Caco-2 (cell line): ENCODE measurements at regions not wholly inside any gene's neighbourhood (a gene's known extent, or its start where the extent isn't known, plus 50 kb on each side); places are given as distances from the start of the nearest gene placed in this dataset.

Experiments
- BruUV-seq: library from RNA; stranded (reverse); fragments of 400-500 nt; replicated peaks from 2 replicates; lab custom pipeline; 2021; lab: Mats Ljungman, UMichigan
- CTCF ChIA-PET: fragments of 300-600 bp; sonication (Branson Sonifier 250); formaldehyde crosslinking; loops from one replicate; lab custom pipeline; 2022; ENCODE audit warnings: antibody characterized with exemption; lab: Charles Lee
- POLR2A ChIA-PET: fragments of 300-600 bp; sonication (Branson Sonifier 250); formaldehyde crosslinking; loops from one replicate; lab custom pipeline; 2022; ENCODE audit warnings: antibody characterized with exemption; lab: Charles Lee
- DNase-seq, 2 experiments: peaks; one replicate each; pipeline versions ENCODE4 v3.0.0 to v3.0.0-alpha.2; 2020 to 2022
- H3K27me3 ChIP-seq: replicated peaks from 2 replicates; pipeline ENCODE4 v1.6.0; 2011; ENCODE audit warnings: low read length; ENCODE audit not compliant: control insufficient read depth, insufficient read depth
- H3K36me3 ChIP-seq: 2 replicates; pipeline ENCODE4 v1.5.1; 2011; ENCODE audit warnings: low read length; ENCODE audit not compliant: control insufficient read depth, insufficient read depth
- H3K4me1 ChIP-seq: fragments of 250-450 bp; sonication (Bioruptor Pico); 2 replicates; pipeline ENCODE4 v1.5.1; 2020; ENCODE audit warnings: mild to moderate bottlenecking
- H3K4me3 ChIP-seq: 2 replicates; pipeline ENCODE4 v1.5.1; 2011; ENCODE audit warnings: low read depth, mild to moderate bottlenecking, control low read depth, low read length
- H3K9me3 ChIP-seq: fragments of 250-450 bp; sonication (Bioruptor Pico); 2 replicates; pipeline ENCODE4 v1.5.1; 2020; ENCODE audit warnings: mild to moderate bottlenecking, moderate library complexity
- H3K27ac Mint-ChIP-seq: one replicate; pipeline ENCODE4 v1.8.0; 2022; ENCODE audit warnings: mixed read lengths; ENCODE audit not compliant: unreplicated experiment
- H3K27me3 Mint-ChIP-seq: one replicate; pipeline ENCODE4 v1.8.0; 2022; ENCODE audit warnings: mixed read lengths; ENCODE audit not compliant: insufficient read depth, unreplicated experiment
- H3K36me3 Mint-ChIP-seq: one replicate; pipeline ENCODE4 v1.8.0; 2022; ENCODE audit warnings: mild to moderate bottlenecking, mixed read lengths; ENCODE audit not compliant: insufficient read depth, unreplicated experiment
- H3K4me1 Mint-ChIP-seq: one replicate; pipeline ENCODE4 v1.8.0; 2022; ENCODE audit warnings: low read depth, mixed read lengths; ENCODE audit not compliant: unreplicated experiment
- H3K4me3 Mint-ChIP-seq: one replicate; pipeline ENCODE4 v1.8.0; 2022; ENCODE audit warnings: mild to moderate bottlenecking, moderate library complexity, mixed read lengths; ENCODE audit not compliant: unreplicated experiment
- H3K9me3 Mint-ChIP-seq: one replicate; pipeline ENCODE4 v1.8.0; 2022; ENCODE audit warnings: mixed read lengths; ENCODE audit not compliant: unreplicated experiment
- intact Hi-C: fragments of 100-400 bp; cut with micrococcal nuclease; formaldehyde crosslinking; loops from one replicate; pipeline ENCODE4 v1.10.0; 2022; ENCODE audit not compliant: unreplicated experiment
- TF ChIP-seq, protein P1 (sequence below), 2 experiments: fragments of 200-600 bp in 1 of 2; IDR thresholded peaks; 1 replicate in 1 of 2; 2 replicates in 1 of 2; pipeline versions ENCODE4 v1.5.1 to v1.8.0; 2011 to 2022; ENCODE audit warnings: antibody characterized with exemption in 1 of 2, control low read depth in 1 of 2, inconsistent platforms in 1 of 2, low read depth in 1 of 2, low read length in 1 of 2, mild to moderate bottlenecking in 1 of 2, moderate library complexity in 1 of 2; ENCODE audit not compliant: insufficient read depth in 1 of 2, severe bottlenecking in 1 of 2, unreplicated experiment in 1 of 2

- H3K27me3 Mint-ChIP-seq = peaks cover 8% of the 10 kb centered on the region
- BruUV-seq = no TSS peak
- no peaks in the 10 kb centered on the region for H3K4me1 ChIP-seq
- H3K27ac Mint-ChIP-seq = no peak overlapping the region
- H3K4me1 Mint-ChIP-seq = no peaks in the 10 kb centered on the region
- DNase-seq = no peak
- H3K4me3 Mint-ChIP-seq = no peak overlapping the region
- TF ChIP-seq, protein P1, sequence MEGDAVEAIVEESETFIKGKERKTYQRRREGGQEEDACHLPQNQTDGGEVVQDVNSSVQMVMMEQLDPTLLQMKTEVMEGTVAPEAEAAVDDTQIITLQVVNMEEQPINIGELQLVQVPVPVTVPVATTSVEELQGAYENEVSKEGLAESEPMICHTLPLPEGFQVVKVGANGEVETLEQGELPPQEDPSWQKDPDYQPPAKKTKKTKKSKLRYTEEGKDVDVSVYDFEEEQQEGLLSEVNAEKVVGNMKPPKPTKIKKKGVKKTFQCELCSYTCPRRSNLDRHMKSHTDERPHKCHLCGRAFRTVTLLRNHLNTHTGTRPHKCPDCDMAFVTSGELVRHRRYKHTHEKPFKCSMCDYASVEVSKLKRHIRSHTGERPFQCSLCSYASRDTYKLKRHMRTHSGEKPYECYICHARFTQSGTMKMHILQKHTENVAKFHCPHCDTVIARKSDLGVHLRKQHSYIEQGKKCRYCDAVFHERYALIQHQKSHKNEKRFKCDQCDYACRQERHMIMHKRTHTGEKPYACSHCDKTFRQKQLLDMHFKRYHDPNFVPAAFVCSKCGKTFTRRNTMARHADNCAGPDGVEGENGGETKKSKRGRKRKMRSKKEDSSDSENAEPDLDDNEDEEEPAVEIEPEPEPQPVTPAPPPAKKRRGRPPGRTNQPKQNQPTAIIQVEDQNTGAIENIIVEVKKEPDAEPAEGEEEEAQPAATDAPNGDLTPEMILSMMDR (IDR thresholded peaks at IDR 0.05; ENCODE audit: insufficient read depth in 1 of 2, low read depth in 1 of 2, low read length in 1 of 2, severe bottlenecking in 1 of 2, unreplicated experiment in 1 of 2) = no peak
- H3K36me3 ChIP-seq = no peaks in the 10 kb centered on the region
- CTCF ChIA-PET = no interaction called here
- H3K9me3 Mint-ChIP-seq = no peaks in the 10 kb centered on the region
- POLR2A ChIA-PET = no interaction called here
- no peaks in the 10 kb centered on the region for H3K36me3 Mint-ChIP-seq
- no peaks in the 10 kb centered on the region for H3K27me3 ChIP-seq
- H3K9me3 ChIP-seq = no peaks in the 10 kb centered on the region
- H3K4me3 ChIP-seq = no peak overlapping the region
- intact Hi-C loops = no loop called here
Observed at GRCh38 chr2:52879561-52879960, 888.0 kb upstream of the CHAC2 start.

DNA sequence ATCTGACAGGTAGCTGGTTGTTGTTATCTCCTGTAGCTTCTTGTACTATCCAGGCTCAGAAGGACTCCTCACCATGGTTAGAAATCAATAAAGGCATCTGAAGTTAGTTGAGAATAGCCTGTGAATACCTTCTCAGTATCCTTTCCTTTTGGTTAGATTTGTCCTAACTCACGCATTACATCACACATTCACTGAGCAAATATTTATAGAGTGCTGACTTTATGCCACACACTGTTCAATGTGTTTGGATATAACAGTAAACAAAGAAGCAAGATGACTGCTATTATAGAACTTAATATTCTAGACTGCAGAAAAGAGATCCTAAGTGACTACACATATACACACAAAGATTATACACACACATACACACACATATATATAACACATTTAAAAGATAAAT lies 889.9 kb upstream of the CHAC2 start:
- POLR2A ChIA-PET = no interaction called here
- TF ChIP-seq, protein P1 (IDR thresholded peaks at IDR 0.05; ENCODE audit: insufficient read depth in 1 of 2, low read depth in 1 of 2, low read length in 1 of 2, severe bottlenecking in 1 of 2, unreplicated experiment in 1 of 2) = no peak
- Histone ChIP-seq H3K4me1 (no peaks in the 10 kb centered on the region), H3K4me3 (no peak overlapping the region), H3K36me3 (no peaks in the 10 kb centered on the region), H3K27me3 (no peaks in the 10 kb centered on the region), H3K9me3 (no peaks in the 10 kb centered on the region)
- Mint-ChIP-seq H3K36me3 (no peaks in the 10 kb centered on the region), H3K9me3 (no peaks in the 10 kb centered on the region), H3K27ac (no peak overlapping the region), H3K4me3 (no peak overlapping the region), H3K4me1 (no peaks in the 10 kb centered on the region), H3K27me3 (peaks cover 8% of the 10 kb centered on the region)
- CTCF ChIA-PET = no interaction called here
- no TSS peak for BruUV-seq
- no peak for DNase-seq
- intact Hi-C loops = no loop called here

GRCh38 chr2:52874466-52875106 lies 893.0 kb upstream of the CHAC2 start:
- Mint-ChIP-seq H3K27ac (no peak overlapping the region), H3K9me3 (no peaks in the 10 kb centered on the region), H3K36me3 (no peaks in the 10 kb centered on the region), H3K27me3 (peaks cover 6% of the 10 kb centered on the region), H3K4me1 (no peaks in the 10 kb centered on the region), H3K4me3 (no peak overlapping the region)
- no peaks in the 10 kb centered on the region for H3K27me3 ChIP-seq
- H3K36me3 ChIP-seq = no peaks in the 10 kb centered on the region
- ChIA-PET POLR2A (no interaction called here), CTCF (no interaction called here)
- no peaks in the 10 kb centered on the region for H3K4me1 ChIP-seq
- DNase-seq = no peak
- BruUV-seq = no TSS peak
- TF ChIP-seq, protein P1 (IDR thresholded peaks at IDR 0.05; ENCODE audit: insufficient read depth in 1 of 2, low read depth in 1 of 2, low read length in 1 of 2, severe bottlenecking in 1 of 2, unreplicated experiment in 1 of 2) = no peak
- H3K9me3 ChIP-seq = no peaks in the 10 kb centered on the region
- H3K4me3 ChIP-seq = no peak overlapping the region
- intact Hi-C loops = no loop called here
